Thymus (tissue), 11 donors: ENCODE measurements at regions not wholly inside any gene's neighbourhood (a gene's known extent, or its start where the extent isn't known, plus 50 kb on each side); places are given as distances from the start of the nearest gene placed in this dataset.

ENCODE experiments used
- DNase-seq, 9 donors: peaks; one replicate each; pipeline ENCODE4 v3.0.0-alpha.2; 2013; ENCODE audit warnings: low spot score in 9 of 9, low read depth in 6 of 9, missing footprints in 1 of 9
- H3K27ac ChIP-seq, 2 donors: one replicate each; pipeline ENCODE4 v1.5.1; 2013; ENCODE audit warnings: control low read depth in 1 of 2, low read depth in 1 of 2, low read length in 1 of 2, mild to moderate bottlenecking in 1 of 2, moderate library complexity in 1 of 2
- H3K27me3 ChIP-seq, 2 donors: one replicate each; pipeline ENCODE4 v1.5.1; 2013; ENCODE audit warnings: low read length in 1 of 2; ENCODE audit not compliant: control insufficient read depth in 2 of 2, insufficient read depth in 1 of 2
- H3K36me3 ChIP-seq, 2 donors: one replicate each; pipeline ENCODE4 v1.5.1; 2013; ENCODE audit warnings: low read length in 1 of 2, mild to moderate bottlenecking in 1 of 2, moderate library complexity in 1 of 2; ENCODE audit not compliant: control insufficient read depth in 2 of 2, insufficient read depth in 2 of 2
- H3K4me1 ChIP-seq, 2 donors: one replicate each; pipeline ENCODE4 v1.5.1; 2013; ENCODE audit warnings: low read length in 2 of 2; ENCODE audit not compliant: control insufficient read depth in 2 of 2, insufficient read depth in 2 of 2
- H3K4me3 ChIP-seq, 2 donors: one replicate each; pipeline ENCODE4 v1.5.1; 2013; ENCODE audit warnings: low read length in 2 of 2, control low read depth in 1 of 2, mild to moderate bottlenecking in 1 of 2
- H3K9me3 ChIP-seq, 2 donors: one replicate each; pipeline ENCODE4 v1.5.1; 2013; ENCODE audit warnings: low read length in 1 of 2, mild to moderate bottlenecking in 1 of 2; ENCODE audit not compliant: control insufficient read depth in 2 of 2, insufficient read depth in 1 of 2
- WGBS: extraction: QIAGEN DNeasy Blood & Tissue Kit; methylation state at CpG from one replicate; pipeline ENCODE4 v1.1.7; 2013; 5-methylcytosine and 5-hydroxymethylcytosine counted together
- donor health status: healthy.

- WGBS: 91% methylated on average over 6 of the region's 6 CpGs
These were observed 128.8 kb downstream of the LMNTD1 start for GRCh38 chr12:25424211-25424731.

GRCh38 chr12:25423355-25424050 is 129.6 kb downstream of the LMNTD1 start:
- DNase-seq: no peak
- no peaks in the 10 kb centered on the region for H3K4me1 ChIP-seq
- H3K4me3 ChIP-seq: no peak overlapping the region
- 94% methylated on average over 11 of the region's 11 CpGs for WGBS
- no peak overlapping the region for H3K27ac ChIP-seq
- no peaks in the 10 kb centered on the region for H3K36me3 ChIP-seq
- no peaks in the 10 kb centered on the region for H3K27me3 ChIP-seq
- no peaks in the 10 kb centered on the region for H3K9me3 ChIP-seq

More at GRCh38 chr12:25424211-25424731, 128.8 kb downstream of the LMNTD1 start:
- no peak for DNase-seq
- H3K9me3 ChIP-seq: no peaks in the 10 kb centered on the region
- H3K4me3 ChIP-seq: no peak overlapping the region
- no peak overlapping the region for H3K27ac ChIP-seq
- H3K4me1 ChIP-seq: no peaks in the 10 kb centered on the region
- no peaks in the 10 kb centered on the region for H3K36me3 ChIP-seq
- no peaks in the 10 kb centered on the region for H3K27me3 ChIP-seq

GRCh38 chr12:25422241-25422640 is 130.8 kb downstream of the LMNTD1 start:
- 99% methylated on average over 1 of the region's 1 CpG for WGBS

GRCh38 chr12:25421651-25422167 is 131.4 kb downstream of the LMNTD1 start:
- H3K27ac ChIP-seq: no peak overlapping the region
- 98% methylated on average over 2 of the region's 2 CpGs for WGBS
- H3K4me1 ChIP-seq: no peaks in the 10 kb centered on the region
- H3K36me3 ChIP-seq: no peaks in the 10 kb centered on the region
- H3K4me3 ChIP-seq: no peak overlapping the region
- H3K27me3 ChIP-seq: no peaks in the 10 kb centered on the region
- no peak for DNase-seq
- no peaks in the 10 kb centered on the region for H3K9me3 ChIP-seq

More at GRCh38 chr12:25422241-25422640, 130.8 kb downstream of the LMNTD1 start:
- no peaks in the 10 kb centered on the region for H3K27me3 ChIP-seq
- H3K4me1 ChIP-seq: no peaks in the 10 kb centered on the region
- no peak for DNase-seq
- H3K9me3 ChIP-seq: no peaks in the 10 kb centered on the region
- H3K27ac ChIP-seq: no peak overlapping the region
- no peaks in the 10 kb centered on the region for H3K36me3 ChIP-seq
- H3K4me3 ChIP-seq: no peak overlapping the region

- DNase-seq: no peak
- Histone ChIP-seq H3K4me3 (no peak overlapping the region), H3K27me3 (no peaks in the 10 kb centered on the region), H3K36me3 (no peaks in the 10 kb centered on the region), H3K27ac (no peak overlapping the region), H3K9me3 (no peaks in the 10 kb centered on the region), H3K4me1 (no peaks in the 10 kb centered on the region)
- WGBS: 56% methylated on average over 4 of the region's 4 CpGs
These were observed 133.0 kb downstream of the LMNTD1 start for GRCh38 chr12:25420116-25420515.

GRCh38 chr12:25419595-25419994 is 133.5 kb downstream of the LMNTD1 start:
- H3K27me3 ChIP-seq: no peaks in the 10 kb centered on the region
- H3K9me3 ChIP-seq: no peaks in the 10 kb centered on the region
- no peaks in the 10 kb centered on the region for H3K4me1 ChIP-seq
- H3K36me3 ChIP-seq: no peaks in the 10 kb centered on the region
- 93% methylated on average over 2 of the region's 2 CpGs for WGBS
- H3K4me3 ChIP-seq: no peak overlapping the region
- no peak overlapping the region for H3K27ac ChIP-seq
- no peak for DNase-seq

GRCh38 chr12:25417071-25417470 is 136.0 kb downstream of the LMNTD1 start:
- Histone ChIP-seq H3K27me3 (no peaks in the 10 kb centered on the region), H3K4me3 (no peak overlapping the region), H3K4me1 (no peaks in the 10 kb centered on the region), H3K36me3 (no peaks in the 10 kb centered on the region), H3K9me3 (no peaks in the 10 kb centered on the region), H3K27ac (no peak overlapping the region)
- WGBS: 97% methylated on average over 3 of the region's 3 CpGs
- no peak for DNase-seq

- Histone ChIP-seq H3K4me3 (no peak overlapping the region), H3K27me3 (no peaks in the 10 kb centered on the region), H3K4me1 (no peaks in the 10 kb centered on the region), H3K27ac (no peak overlapping the region), H3K9me3 (no peaks in the 10 kb centered on the region), H3K36me3 (no peaks in the 10 kb centered on the region)
- DNase-seq: no peak
- 88% methylated on average over 4 of the region's 4 CpGs for WGBS
These were observed 136.6 kb downstream of the LMNTD1 start for GRCh38 chr12:25416516-25416915.

GRCh38 chr12:25415004-25415403 is 138.1 kb downstream of the LMNTD1 start:
- no peak overlapping the region for H3K4me3 ChIP-seq

More at GRCh38 chr12:25415004-25415403, 138.1 kb downstream of the LMNTD1 start:
- Histone ChIP-seq H3K27ac (no peak overlapping the region), H3K4me1 (no peaks in the 10 kb centered on the region), H3K36me3 (no peaks in the 10 kb centered on the region), H3K9me3 (no peaks in the 10 kb centered on the region), H3K27me3 (no peaks in the 10 kb centered on the region)
- WGBS: 90% methylated on average over 5 of the region's 5 CpGs
- no peak for DNase-seq
